HG02798 (cell line): ENCODE measurements at regions not wholly inside any gene's neighbourhood (a gene's known extent, or its start where the extent isn't known, plus 50 kb on each side); places are given as distances from the start of the nearest gene placed in this dataset.

ENCODE experiments used
- ATAC-seq: cut with Tn5 transposase; IDR thresholded peaks from one replicate; pipeline ENCODE4 v1.9.1; 2021; ENCODE audit warnings: mild to moderate bottlenecking; ENCODE audit not compliant: unreplicated experiment, poor library complexity

DNA sequence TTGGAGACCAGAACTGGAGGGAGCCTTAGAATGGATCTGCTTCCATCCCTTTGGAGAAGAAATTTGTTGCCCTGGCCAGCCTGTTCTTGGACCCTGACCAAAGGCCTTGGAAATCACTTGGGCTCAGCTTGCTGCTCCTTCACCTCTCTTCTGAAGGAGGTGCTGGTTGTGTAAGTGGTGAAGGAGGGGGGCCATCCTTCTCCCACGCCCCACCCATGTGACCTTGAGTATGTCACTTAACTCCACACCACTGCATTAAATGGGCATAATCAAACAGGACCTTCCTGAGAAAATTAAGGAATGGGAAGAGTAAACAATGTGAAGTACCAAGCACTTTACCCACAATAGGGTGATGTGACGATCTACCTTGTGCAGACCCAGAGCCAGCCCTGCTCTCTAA, 68.3 kb upstream of the GJB5 start:
- no peak for ATAC-seq

DNA sequence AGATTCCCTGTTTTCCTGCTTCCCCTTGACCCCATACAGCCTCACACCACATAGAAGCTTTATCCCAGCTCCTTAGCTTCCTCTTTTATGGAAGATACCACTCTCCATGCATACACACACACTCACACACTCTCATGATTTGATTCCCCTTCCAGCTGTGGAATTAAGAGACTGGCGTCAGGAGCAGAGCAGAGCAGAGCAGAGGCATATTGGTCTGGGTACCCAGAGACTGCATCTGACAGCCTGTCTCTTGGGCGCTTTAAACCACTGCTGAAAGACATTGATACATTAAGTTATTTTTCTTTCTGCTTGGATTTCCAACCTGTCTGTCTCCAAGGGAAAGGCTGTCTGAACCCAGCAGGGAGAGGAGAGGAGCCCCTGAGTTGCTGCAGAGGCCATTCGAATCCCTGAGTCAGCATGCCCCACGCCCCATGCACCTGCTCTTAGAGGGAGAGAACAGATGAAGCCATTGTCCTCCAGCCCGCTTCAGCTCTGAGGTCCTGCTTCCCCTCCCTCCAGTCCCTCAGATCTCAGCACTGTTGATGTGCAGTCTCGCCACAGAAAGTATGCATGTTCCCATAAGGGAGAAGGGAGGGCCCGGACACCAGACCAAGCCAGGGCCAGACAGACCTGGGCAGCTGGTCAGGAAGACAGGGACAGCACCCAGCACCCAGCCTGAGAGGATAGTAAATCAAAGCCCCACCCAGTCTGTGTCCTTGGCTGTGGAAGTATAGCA, 66.7 kb upstream of the GJB5 start:
- ATAC-seq: no peak

- no peak for ATAC-seq
Observed at GRCh38 chr1:34690269-34690668, 64.6 kb upstream of the GJB5 start.

DNA sequence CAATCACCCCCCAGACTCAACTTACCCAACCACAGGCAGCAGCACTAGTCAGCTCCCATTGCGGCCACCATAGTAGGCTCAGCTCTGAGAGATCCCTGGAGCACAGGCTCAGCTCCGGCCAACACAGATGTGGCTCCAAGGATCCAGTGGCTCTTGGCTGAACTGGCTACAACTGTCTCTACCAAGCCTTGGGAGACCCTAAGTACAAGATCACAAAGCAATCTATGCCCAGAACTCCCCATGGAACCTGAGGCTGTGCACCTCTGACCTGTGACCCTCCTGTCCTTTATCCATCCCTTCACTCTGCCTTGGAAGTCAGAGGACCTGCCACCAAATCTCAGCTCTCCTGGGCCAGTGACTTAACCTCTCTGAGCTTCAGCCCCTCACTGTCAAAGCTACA, 61.8 kb upstream of the GJB5 start:
- ATAC-seq: no peak

GRCh38 chr1:34694383-34694782, 60.5 kb upstream of the GJB5 start:
- no peak for ATAC-seq

DNA sequence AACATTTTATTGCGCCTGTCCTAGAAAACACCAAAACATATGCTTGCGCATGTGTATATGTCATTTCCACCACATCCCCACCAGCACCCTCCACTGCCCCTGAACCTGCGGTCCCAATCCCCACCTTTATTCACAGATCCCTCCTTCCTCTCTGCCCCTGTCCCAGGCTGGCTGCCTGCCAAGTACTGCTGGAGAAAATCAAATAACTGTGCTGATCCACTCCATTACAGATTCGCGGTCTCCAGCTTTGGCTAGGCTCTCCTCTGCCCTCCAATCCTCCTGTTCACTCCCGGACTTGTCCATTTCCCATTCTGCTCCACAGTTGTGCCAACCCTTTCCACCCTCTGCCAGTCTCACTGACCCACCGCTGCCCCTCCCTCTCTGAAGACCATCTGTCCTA, 59.3 kb upstream of the GJB5 start:
- no peak for ATAC-seq

- no peak for ATAC-seq
Observed at GRCh38 chr1:34696230-34696629, 58.6 kb upstream of the GJB5 start.

GRCh38 chr1:34696981-34697380, 57.9 kb upstream of the GJB5 start:
- ATAC-seq: no peak

GRCh38 chr1:34697818-34698217, 57.0 kb upstream of the GJB5 start:
- ATAC-seq: no peak

DNA sequence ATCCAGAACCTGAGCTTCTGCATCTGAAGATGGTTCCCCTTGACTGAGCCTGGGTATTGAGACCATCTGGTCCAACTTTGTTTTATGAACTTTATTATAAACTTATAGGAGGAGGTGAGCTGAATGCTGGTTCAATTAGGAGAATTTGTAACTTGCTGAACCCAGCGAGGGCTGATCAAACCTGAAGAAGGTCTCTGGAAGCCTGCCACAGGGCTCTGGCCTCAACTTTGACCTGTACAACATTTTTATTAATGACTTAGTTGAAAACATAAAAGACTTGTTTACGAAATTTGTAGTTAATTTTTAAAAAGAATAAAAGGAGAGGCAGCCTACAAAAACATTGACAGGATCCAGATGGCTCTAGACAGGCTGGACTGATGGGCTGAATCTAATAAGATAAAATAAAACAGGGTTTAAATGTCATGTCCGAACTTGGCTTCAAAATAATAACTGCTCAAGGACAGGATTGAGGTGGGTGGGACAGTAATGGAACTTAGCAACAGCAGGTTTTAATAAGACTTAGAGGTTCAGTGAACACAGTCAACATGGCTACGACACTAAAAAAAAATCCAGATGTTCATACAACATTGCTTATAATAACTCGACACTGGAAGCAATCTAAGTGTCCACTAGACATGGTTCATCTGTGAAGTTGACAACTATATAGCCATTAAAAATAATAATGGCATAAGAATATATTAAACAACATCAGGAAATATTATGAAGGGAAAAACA, 53.4 kb upstream of the GJB5 start:
- ATAC-seq: no peak
